Thoracic aorta (tissue), 2 donors: ENCODE measurements at regions not wholly inside any gene's neighbourhood (a gene's known extent, or its start where the extent isn't known, plus 50 kb on each side); places are given as distances from the start of the nearest gene placed in this dataset.

ENCODE experiments used
- ATAC-seq: fragments of 150-250 bp; one replicate; pipeline ENCODE4 v1.8.0; 2017; ENCODE audit warnings: low read depth; ENCODE audit not compliant: insufficient number of reproducible peaks, low FRiP score
- DNase-seq: peaks from one replicate; pipeline ENCODE4 v3.0.0-alpha.2; 2020; ENCODE audit warnings: low spot score
- H3K27ac ChIP-seq, 2 donors: fragments of 200-600 bp; sonication (generic); 1 replicate in 1 of 2; 2 replicates in 1 of 2; pipeline ENCODE4 v1.5.1; 2016; ENCODE audit warnings: mild to moderate bottlenecking in 2 of 2, moderate library complexity in 2 of 2
- H3K27me3 ChIP-seq: fragments of 200-600 bp; sonication (generic); replicated peaks from 2 replicates; pipeline ENCODE4 v1.6.0; 2016; ENCODE audit warnings: mild to moderate bottlenecking; ENCODE audit not compliant: insufficient read depth
- H3K36me3 ChIP-seq: fragments of 200-600 bp; sonication (generic); one replicate; pipeline ENCODE4 v1.5.1; 2016
- H3K4me1 ChIP-seq, 2 donors: fragments of 200-600 bp; sonication (generic); 1 replicate in 1 of 2; 2 replicates in 1 of 2; pipeline versions ENCODE4 v1.5.1 to v1.6.0; 2016; ENCODE audit warnings: low read depth in 2 of 2, mild to moderate bottlenecking in 1 of 2; ENCODE audit not compliant: control insufficient read depth in 1 of 2
- H3K4me3 ChIP-seq: fragments of 200-600 bp; sonication (generic); 2 replicates; pipeline ENCODE4 v1.5.1; 2016; ENCODE audit warnings: mild to moderate bottlenecking
- H3K9me3 ChIP-seq: fragments of 200-600 bp; sonication (generic); 2 replicates; pipeline ENCODE4 v1.5.1; 2016
- TF ChIP-seq, protein P1 (sequence below): fragments of 200-600 bp; sonication (generic); IDR thresholded peaks from one replicate; pipeline ENCODE4 v1.5.1; 2019; ENCODE audit warnings: antibody characterized with exemption

DNA sequence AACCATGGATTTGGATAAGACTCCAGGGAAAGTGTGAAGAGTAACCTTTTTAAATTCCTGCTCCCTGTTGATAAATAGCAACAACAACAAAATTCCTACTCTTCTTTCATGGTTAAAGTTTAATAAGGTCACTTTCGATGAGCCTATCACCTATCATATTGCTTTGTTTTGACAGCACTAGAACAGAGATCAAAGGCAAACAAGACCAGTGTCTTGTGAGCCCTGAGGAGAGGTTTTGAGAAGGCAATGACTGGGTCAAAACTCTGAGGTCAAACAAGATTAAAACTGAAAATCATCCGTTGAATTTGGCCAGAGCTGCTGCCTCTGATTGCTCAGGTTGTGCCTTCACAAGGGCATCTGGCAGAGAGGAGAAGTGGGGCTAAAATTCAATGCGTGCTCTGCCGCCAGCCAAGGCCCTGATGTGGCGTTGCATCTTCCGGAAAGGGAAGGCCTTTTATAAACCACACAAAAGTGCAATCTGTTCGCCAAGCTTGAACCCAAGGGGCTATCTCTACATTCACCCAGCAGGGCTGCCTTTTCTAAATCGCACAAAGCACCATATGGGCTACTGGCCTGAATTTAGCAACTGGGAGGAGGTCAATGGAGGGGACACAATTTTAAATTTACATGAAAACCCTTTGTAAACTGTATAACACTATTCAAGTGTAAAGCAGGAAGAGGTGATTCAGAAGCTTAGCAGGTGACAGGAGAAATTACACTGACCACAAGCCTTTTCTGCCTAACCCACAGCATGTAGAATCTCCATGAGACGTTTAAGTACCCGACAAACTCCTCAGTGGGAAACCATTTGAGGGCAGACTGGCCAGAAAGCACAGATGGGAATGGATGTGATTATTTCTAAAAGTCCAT, 140.8 kb downstream of the DAD1 start:
- DNase-seq = no peak
- TF ChIP-seq, protein P1, sequence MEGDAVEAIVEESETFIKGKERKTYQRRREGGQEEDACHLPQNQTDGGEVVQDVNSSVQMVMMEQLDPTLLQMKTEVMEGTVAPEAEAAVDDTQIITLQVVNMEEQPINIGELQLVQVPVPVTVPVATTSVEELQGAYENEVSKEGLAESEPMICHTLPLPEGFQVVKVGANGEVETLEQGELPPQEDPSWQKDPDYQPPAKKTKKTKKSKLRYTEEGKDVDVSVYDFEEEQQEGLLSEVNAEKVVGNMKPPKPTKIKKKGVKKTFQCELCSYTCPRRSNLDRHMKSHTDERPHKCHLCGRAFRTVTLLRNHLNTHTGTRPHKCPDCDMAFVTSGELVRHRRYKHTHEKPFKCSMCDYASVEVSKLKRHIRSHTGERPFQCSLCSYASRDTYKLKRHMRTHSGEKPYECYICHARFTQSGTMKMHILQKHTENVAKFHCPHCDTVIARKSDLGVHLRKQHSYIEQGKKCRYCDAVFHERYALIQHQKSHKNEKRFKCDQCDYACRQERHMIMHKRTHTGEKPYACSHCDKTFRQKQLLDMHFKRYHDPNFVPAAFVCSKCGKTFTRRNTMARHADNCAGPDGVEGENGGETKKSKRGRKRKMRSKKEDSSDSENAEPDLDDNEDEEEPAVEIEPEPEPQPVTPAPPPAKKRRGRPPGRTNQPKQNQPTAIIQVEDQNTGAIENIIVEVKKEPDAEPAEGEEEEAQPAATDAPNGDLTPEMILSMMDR = no peak
- no peak overlapping the region for H3K4me3 ChIP-seq
- H3K27ac ChIP-seq = no peak overlapping the region
- ATAC-seq = no peak
- H3K27me3 ChIP-seq = no peaks in the 10 kb centered on the region
- no peaks in the 10 kb centered on the region for H3K36me3 ChIP-seq
- H3K4me1 ChIP-seq = no peaks in the 10 kb centered on the region
- H3K9me3 ChIP-seq = no peaks in the 10 kb centered on the region

DNA sequence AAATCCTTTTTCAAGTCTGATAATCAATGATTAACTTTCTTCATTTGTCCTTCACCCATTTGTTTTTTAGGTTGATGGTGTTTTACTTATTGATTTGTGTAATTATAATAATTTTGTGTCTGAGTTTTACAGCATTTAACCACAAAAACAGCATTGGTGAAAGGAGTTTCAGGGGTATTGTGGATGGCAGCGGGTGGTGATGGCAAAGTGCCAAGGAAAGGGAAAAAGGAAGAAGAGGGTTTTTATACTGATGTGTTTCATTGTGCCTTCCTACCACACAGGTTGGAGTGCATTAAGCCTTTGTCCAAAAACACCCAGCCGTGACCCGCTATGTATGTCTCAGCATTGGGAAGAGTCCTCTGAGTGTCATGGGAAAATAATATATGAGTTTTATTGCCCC, 150.3 kb downstream of the DAD1 start:
- no peak for ATAC-seq
- DNase-seq = no peak
- Histone ChIP-seq H3K27me3 (no peaks in the 10 kb centered on the region), H3K4me3 (no peak overlapping the region), H3K27ac (no peak overlapping the region), H3K9me3 (no peaks in the 10 kb centered on the region), H3K4me1 (no peaks in the 10 kb centered on the region), H3K36me3 (no peaks in the 10 kb centered on the region)
- TF ChIP-seq, protein P1 = no peak

DNA sequence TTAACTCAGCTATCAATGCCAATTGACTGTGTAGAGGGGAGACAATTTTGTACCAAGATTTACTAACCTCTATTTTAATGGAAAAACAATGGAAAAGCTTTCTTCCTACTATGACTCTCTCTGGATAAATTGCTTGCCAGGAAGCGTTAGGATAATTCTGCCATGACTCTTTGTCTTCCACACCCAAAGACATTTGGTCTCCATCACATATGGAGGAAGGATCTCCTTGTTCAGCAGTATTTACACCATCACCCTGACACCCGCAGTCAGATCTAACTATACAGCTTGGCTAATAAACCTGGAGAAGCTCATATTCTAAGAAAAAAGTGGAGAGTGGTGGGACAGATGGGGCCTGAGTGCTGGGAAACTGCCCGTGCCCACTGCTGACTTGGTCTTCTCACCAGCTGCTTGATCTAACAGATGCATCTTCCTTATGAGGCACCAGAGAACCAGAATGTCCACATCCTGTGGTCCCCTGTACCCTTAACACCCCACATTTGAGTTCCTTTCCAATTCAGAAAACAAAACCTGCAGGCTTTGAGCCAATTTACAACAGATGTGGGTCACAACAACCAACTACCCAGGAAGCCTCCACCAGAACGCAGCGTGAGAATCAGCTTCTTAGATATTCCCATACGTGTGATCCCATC, 154.0 kb downstream of the DAD1 start:
- TF ChIP-seq, protein P1 = no peak
- ATAC-seq = no peak
- no peak overlapping the region for H3K27ac ChIP-seq

DNA sequence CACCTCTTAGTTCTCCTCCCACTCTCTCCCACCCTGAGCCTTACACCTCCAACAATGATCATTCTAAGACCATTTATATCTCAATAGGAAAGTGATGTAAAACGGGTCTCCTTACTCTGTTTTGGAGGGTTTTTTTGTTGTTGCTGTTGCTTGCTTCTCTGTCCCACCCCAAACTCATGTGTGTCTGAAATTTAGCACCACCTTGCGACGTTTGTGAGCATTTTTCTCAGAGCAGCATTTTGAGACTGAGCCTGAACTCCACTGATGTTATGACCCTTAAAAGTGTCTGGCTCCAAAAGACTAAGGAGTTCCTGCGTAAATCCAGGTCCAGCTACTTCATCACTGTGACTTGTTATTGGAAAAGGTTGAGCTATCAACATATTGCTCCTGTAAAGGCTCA, 155.0 kb downstream of the DAD1 start:
- H3K36me3 ChIP-seq = no peaks in the 10 kb centered on the region
- H3K4me3 ChIP-seq = no peak overlapping the region
- H3K4me1 ChIP-seq = peaks cover 21 to 30% of the 10 kb centered on the region in 2 donors
- no peak for ATAC-seq
- DNase-seq = no peak
- no peak overlapping the region for H3K27ac ChIP-seq
- TF ChIP-seq, protein P1 = no peak
- H3K27me3 ChIP-seq = no peaks in the 10 kb centered on the region
- H3K9me3 ChIP-seq = no peaks in the 10 kb centered on the region

More for the DNA sequence above, 154.0 kb downstream of the DAD1 start:
- H3K9me3 ChIP-seq = no peaks in the 10 kb centered on the region
- peaks cover 15 to 21% of the 10 kb centered on the region in 2 donors for H3K4me1 ChIP-seq
- H3K36me3 ChIP-seq = no peaks in the 10 kb centered on the region
- no peak for DNase-seq
- no peaks in the 10 kb centered on the region for H3K27me3 ChIP-seq
- no peak overlapping the region for H3K4me3 ChIP-seq

DNA sequence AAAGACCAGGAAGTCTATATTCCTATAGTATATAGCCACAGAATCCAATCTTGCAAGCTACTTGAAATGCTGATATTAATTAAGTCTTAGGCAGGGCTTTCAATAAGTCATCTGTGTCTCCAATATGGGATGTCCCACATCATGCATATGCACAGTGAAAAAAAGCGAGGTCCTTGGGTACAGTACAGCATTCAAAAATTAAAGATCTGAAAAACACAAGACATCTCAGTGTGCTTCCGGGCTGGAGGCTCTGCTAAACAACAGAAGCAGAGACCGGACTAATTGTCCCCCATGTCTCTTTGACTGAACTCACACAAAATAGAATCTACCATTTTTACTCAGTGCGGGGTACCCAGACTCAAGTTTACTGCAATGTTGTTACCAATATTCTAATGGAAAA, 156.0 kb downstream of the DAD1 start:
- ATAC-seq = no peak
- H3K27ac ChIP-seq = no peak overlapping the region
- H3K4me1 ChIP-seq = peaks cover 31 to 39% of the 10 kb centered on the region in 2 donors

More for the DNA sequence above, 156.0 kb downstream of the DAD1 start:
- Histone ChIP-seq H3K4me3 (no peak overlapping the region), H3K36me3 (no peaks in the 10 kb centered on the region), H3K9me3 (no peaks in the 10 kb centered on the region), H3K27me3 (no peaks in the 10 kb centered on the region)
- no peak for DNase-seq
- TF ChIP-seq, protein P1 = no peak
